GM18951 (cell line): ENCODE measurements at regions not wholly inside any gene's neighbourhood (a gene's known extent, or its start where the extent isn't known, plus 50 kb on each side); places are given as distances from the start of the nearest gene placed in this dataset.
"Not testable (repeated sequence)": the region's sequence is repeated elsewhere in the genome, so short reads cannot be mapped to it uniquely, and the experiment has no call there.

Experiments used
- POLR2A ChIP-seq: IDR thresholded peaks from 4 replicates; pipeline ENCODE4 v1.6.1; 2011; ENCODE audit warnings: mild to moderate bottlenecking; ENCODE audit not compliant: insufficient read length, insufficient read depth; ENCODE audit errors: extremely low read depth
- in situ Hi-C: fragments of 300-500 bp; cut with MboI; formaldehyde crosslinking; loops from one replicate; pipeline ENCODE4 v1.12.0; 2022; ENCODE audit warnings: low sequenced_read_pairs, mixed read lengths, inconsistent platforms; ENCODE audit not compliant: unreplicated experiment

DNA sequence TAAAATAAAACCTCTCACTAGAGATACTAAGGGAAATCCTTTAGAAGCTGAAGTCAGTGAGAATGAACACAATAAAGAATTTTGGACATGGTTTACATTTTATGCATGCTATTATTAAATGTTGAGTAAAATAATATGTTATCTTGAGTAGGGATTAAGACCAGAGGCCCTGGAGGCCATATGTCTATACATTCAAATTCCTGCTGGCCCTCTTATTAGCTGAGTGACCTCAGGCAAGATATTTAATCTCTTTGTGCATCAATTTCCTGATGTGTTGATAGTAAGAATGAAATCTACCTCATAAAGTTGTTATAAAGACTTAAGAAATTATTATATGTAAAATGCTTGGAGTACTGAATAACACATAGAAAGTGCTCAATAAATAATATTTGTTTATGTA lies 281.1 kb upstream of the KLF4 start:
- in situ Hi-C loops: no loop called here
- no peak for TF ChIP-seq POLR2A

DNA sequence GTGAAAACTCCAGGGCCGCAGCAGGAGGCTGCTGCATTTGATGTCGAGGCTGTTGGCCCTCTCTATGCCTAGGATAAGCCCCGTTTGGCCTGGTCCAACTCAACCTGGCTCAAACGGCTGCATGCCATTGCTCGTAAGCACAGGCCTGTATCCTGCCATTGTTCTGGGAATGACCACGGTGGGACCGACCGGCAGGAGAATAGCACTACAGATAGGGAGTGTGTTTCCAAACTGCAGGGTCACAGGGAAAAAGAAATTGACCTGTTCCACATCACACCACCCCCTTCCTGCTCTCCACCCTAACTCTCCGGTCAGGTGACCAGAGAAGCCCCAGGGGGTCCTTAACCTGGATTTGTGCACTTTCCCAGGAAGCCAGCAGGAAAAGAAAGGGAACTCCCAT lies 278.7 kb upstream of the KLF4 start:
- no peak for TF ChIP-seq POLR2A
- in situ Hi-C loops: no loop called here

DNA sequence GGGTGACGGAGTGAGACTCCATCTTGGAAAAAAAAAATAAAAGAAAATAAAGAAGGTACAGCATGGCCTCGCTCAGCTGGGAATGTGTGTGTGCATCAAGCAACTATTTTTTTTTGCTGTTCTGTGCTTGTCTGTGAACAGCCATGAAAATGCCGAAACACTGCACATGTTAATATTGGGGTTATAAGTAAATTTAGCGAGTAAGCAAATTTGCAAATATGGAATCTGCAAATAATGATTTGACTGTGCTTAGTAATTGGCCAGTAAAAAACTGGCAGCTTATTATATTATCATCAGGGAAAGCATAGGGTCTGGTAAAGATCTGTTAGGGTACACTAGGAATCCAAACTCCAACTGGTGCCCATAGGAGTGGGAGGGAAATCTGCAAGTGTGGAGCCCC lies 278.1 kb upstream of the KLF4 start:
- in situ Hi-C loops: no loop called here
- no peak for TF ChIP-seq POLR2A

DNA sequence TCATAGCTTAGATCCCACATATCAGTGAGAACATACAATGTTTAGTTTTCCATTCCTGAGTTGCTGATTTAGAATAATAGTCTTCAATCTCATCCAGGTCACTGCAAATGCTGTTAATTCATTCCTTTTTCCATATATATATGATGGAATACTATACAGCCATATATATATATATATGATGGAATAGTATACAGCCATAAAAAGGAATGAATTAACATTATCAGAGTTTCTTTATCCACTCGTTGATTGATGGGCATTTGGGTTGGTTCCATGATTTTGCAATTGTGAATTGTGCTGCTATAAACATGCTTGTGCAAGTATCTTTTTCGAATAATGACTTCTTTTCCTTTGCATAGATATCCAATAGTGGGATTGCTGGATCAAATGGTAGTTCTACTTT lies 273.9 kb upstream of the KLF4 start:
- in situ Hi-C loops: not testable (repeated sequence)

DNA sequence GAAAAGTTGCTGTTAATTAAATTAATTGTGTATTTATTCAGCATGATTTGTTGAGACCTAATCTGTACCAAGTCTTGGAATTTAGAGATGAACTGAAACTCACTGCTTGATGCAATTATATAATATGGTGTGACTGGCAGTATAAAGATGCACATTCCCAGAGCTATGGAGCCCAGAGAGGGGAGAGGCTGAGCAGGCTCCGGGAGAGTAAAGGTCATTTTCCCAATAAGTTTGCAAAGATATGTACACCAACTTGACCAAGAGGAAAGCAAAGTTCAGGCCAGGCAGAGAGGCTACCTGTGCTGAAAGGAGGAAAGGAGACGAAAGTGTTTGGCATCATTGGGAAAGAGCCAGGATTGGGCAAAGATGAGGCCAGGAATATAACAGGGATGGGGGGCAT lies 271.7 kb upstream of the KLF4 start:
- in situ Hi-C loops: no loop called here
- TF ChIP-seq POLR2A: no peak

DNA sequence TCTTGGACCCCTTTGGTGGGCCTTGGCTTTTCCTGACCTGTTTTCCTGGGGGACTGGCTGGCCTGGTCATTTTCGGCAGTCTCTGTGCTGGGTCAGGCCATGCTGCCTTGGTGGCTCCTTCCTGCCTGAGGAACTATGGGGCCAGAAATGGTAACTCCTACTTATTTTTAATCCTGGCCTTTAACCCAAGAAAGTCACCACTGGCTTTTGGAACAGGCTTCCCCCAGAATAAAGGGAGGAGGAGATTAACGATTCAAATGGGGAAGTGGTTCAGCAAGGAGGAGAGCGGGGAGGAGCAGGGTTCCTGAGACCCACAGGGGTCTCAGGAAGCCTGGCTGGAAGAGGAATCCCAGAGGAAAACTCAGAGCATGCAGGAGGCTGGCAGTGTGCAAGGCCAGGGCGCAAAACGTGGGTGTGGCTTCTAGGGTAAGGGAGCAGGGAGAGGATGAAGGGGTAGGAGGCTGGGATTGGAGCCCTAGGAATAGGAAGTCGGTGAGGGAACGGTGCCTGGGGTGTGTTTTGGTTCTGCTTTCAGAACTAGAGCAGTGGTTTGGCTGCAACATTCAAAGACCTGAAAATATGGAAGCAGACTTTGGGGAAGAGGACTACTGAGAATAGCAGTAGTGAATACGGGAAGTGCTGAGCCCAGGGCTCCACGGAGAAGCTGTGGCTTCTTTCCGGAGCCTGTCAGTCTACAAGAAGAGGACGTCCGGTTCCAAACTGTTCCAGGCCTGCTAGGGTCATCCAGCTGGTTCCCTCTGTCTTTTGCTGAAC lies 271.1 kb upstream of the KLF4 start:
- TF ChIP-seq POLR2A: no peak
- in situ Hi-C loops: no loop called here

GRCh38 chr9:107759823-107760166 lies 270.2 kb upstream of the KLF4 start:
- TF ChIP-seq POLR2A: no peak
- in situ Hi-C loops: no loop called here

DNA sequence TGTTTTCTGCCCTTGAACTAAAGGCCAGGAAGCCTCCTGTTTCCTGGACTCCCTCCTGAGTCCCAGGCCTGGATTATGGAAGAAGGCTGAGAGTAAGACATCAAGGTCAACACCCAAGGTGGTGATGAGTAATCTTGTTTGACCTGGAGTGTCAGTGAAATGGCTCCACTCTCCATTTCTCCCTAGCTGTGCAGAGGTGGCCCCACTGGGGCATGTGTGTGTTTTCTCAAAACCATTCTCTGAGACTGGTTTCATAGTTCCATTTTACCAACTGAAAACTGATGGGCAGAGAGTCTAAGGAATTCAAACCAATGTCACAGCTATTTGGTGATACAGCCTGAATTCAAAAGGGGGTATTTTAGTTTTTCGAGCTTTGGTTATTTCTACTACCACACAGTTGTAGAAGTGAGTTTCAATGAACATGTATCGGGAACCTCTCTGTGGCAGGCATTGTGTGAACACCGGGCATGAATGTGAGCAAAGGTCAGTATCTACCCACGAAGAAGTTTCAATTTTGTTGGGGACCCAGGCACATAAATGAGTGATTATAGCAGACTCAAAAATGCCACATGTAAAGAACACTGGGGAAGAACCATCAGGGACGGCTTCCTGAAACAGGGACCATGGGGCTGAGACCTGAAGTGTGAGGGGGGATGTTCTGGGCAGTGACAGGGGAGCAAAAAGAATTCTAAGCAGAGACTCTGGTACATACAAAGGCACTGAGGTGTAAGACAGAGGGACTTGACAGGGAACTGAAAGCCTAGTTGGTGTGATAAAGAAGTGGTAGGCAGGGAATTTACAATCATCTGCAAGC lies 269.6 kb upstream of the KLF4 start:
- in situ Hi-C loops: no loop called here
- no peak for TF ChIP-seq POLR2A

- TF ChIP-seq POLR2A: no peak
Measured at GRCh38 chr9:107756091-107756490, 266.5 kb upstream of the KLF4 start.

DNA sequence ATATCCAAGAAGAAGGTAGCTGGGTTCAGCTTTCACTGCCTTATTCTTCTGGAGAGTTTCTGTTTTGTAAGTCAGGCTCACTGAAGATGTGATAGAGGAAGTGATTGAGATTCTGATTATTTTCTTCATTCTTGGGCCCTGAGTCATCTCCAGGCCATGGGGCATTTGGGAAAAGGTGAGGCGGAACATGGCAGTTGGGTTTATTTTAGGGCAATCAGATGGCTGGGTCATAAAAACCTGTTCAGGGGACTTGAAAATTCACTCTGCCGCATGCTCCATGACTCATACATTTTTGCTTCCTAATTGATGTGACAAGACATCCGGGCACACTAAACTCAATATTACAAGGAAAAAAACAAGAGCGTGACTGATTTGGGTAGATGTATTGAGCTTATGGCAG lies 265.7 kb upstream of the KLF4 start:
- no peak for TF ChIP-seq POLR2A
- in situ Hi-C loops: no loop called here

More at GRCh38 chr9:107756091-107756490, 266.5 kb upstream of the KLF4 start:
- in situ Hi-C loops: no loop called here

GRCh38 chr9:107751567-107752210 lies 262.1 kb upstream of the KLF4 start:
- TF ChIP-seq POLR2A: no peak
- in situ Hi-C loops: no loop called here

- in situ Hi-C loops: no loop called here
- TF ChIP-seq POLR2A: no peak
Measured at GRCh38 chr9:107750741-107751566, 261.4 kb upstream of the KLF4 start.
